Hematopoietic multipotent progenitor cell treated with erythropoietin and hydrocortisone succinate and interleukin-3 and kit ligand, for 17 days (in vitro differentiated cells): ENCODE measurements at regions not wholly inside any gene's neighbourhood (a gene's known extent, or its start where the extent isn't known, plus 50 kb on each side); places are given as distances from the start of the nearest gene placed in this dataset.
"Not testable (repeated sequence)": the region's sequence is repeated elsewhere in the genome, so short reads cannot be mapped to it uniquely, and the experiment has no call there.

Experiments
- DNase-seq: peaks from one replicate; pipeline ENCODE4 v3.0.0-alpha.2; 2015; ENCODE audit warnings: low spot score

GRCh38 chr3:181330257-181330656 lies 340.7 kb upstream of the DNAJC19 start:
- DNase-seq = no peak

GRCh38 chr3:181329024-181329423 lies 339.5 kb upstream of the DNAJC19 start:
- no peak for DNase-seq

DNA sequence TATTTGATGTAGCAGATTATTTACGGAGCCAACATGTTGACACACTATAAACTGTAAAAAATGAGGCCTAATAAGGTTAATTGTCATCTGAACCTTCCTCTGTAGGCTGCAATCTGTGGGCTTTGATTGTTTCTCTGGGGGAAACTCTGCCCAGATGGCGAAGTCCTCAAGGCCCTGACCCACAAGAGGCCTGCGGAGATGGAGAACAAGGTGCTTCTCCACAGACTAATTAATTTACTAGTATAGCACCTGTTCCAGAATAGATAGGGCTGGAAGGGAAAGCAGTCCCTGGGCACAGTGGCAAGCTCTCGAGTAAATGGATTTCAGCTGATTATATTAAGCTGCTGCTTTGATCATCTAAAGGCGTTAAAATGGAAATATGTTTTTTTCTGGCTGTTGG lies 338.8 kb upstream of the DNAJC19 start:
- DNase-seq = no peak

- DNase-seq = no peak
These were observed 337.8 kb upstream of the DNAJC19 start for GRCh38 chr3:181327349-181327748.

DNA sequence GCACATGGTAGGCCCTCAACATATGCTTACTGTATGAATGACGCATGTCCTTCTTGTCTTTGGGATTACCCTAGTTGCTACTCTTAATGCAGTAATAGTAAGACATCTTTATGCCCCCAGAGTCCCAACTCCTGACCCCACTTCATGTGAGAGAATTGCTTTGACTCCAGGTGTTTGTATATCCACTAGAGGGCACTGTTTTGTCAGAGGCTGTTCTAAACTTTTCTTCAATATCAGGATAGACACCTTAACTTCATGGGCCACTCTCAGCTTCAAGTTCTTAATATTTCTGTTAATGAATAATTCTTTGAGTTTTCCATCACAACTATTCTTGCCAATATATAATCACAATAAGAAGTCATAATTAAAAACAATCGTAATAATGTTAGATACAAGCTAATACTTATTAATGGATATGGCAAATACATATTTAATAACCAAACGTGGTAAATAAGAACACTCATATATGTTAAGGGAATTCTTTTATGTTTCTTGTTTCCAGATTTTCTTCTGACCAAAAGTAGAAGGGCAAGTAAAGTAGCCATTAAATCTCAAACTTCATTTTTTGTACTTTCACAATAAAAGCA lies 337.2 kb upstream of the DNAJC19 start:
- DNase-seq = peak; percentile 20

GRCh38 chr3:181324516-181324915 lies 335.0 kb upstream of the DNAJC19 start:
- not testable (repeated sequence) for DNase-seq

- DNase-seq = no peak
These were observed 328.8 kb upstream of the DNAJC19 start for GRCh38 chr3:181318321-181318720.

- DNase-seq = no peak
These were observed 328.0 kb upstream of the DNAJC19 start for GRCh38 chr3:181317508-181317907.

DNA sequence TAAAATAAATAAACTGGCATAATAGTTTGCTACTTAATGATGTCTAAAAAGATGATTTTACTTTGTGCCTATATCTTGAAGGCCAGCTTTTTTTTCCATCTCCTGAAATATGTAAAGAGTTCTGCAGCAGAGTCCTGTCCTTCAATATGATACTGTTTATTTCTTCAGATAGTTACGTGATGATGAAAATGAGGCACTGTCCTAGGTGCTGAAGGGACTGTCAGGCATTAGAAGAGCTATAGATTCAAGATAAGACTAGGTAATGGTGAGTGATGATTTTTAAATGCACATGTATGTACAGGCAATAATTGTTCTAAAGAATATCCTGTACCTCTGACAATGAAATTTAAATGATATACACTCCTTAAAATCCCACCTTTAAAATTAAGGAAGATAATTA lies 326.9 kb upstream of the DNAJC19 start:
- DNase-seq = no peak

DNA sequence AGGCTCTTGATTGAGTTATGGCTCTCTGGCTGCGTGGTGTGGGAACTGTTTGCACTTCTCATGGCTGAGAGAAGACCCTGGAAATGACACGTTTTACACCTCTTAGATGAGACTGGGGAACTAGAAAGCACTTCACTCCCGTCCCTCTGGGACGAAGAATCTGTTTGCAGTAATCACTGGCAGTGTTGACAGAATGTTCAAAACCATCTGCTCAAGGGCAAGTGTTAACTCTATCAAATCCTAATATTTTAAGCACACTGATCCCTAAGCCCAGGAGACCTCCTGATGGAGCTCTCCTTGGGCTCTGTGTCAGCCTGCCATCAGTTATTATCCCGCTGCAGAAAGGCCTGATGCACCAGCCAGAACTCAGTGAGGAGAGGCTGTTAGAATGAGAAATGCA lies 323.8 kb upstream of the DNAJC19 start:
- DNase-seq = no peak

DNA sequence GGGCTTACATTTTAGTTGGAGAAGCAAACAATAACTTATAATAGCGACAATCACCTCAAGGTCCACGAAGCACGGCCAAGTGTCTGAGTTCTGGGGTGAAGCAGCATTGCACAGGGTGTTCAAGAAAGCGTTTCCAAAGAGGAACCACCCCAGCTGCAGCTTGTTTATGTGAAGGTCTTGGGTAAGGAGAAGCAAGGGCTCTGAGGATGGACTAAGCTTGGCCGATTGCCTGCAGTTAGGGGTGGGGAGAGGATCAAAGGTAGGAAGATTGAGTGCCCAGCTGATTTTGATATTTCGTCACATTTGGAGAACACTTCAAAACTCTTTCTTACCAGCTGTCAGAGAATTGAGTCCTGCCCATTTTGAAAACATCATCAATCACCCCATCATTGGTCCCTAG lies 321.6 kb upstream of the DNAJC19 start:
- no peak for DNase-seq

DNA sequence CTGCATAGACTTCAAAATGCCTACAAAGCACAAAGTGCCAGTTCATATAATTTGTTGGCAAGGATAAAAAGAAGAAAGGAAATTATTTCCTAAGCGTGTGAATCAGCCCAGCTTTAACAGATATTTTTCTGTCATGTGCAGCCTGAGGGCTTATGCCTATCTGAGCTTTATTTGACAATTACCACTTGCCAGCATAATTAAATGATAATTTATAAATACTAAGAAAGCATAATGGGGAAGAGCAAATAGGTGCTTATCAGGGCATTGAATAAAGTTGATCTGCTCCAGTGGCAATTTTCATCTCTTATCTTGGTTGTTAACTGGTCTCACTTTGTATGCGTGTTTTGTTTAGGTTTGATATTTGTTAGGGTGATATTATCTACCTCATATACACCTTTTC lies 313.4 kb upstream of the DNAJC19 start:
- DNase-seq = no peak

DNA sequence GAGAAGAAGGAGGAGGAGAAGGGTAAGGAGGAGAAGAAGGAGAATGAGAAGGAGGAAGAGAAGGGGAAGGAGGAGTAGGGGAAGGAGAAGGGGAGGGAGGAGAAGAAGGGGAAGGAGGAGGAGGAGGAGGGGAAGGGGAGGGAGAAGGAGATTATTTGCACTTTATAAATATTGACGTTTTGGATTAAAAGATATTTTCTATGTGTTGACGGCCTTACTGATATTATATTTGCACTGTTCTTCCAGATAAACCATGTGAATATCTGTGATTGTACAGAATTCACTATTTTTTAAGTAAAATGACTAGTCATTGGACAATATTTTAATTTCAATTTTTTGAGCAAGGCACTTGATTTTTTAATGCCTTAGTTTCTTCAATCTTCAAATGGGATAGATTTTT lies 310.5 kb upstream of the DNAJC19 start:
- DNase-seq = no peak

- no peak for DNase-seq
These were observed 308.9 kb upstream of the DNAJC19 start for GRCh38 chr3:181298421-181298820.

- no peak for DNase-seq
These were observed 303.4 kb upstream of the DNAJC19 start for GRCh38 chr3:181292984-181293383.

DNA sequence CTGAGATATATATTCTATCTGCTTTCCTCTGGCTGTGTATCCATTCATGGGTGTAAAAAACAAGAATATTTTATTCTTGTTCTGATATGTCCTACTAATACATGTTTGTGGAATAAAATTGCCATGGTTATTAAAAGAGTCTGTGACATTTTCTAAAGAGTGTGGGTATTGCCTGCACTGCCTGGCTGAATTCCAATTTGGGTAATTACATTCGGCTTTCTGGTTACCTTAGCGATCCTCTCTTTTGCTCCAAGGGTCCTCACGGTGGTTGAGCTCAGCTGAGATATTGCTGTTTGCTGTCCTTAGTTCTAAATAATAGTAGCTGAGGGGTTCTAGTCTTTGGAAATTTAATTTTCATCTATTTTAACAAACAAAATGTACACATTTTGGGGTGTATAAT lies 301.4 kb upstream of the DNAJC19 start:
- DNase-seq = no peak

DNA sequence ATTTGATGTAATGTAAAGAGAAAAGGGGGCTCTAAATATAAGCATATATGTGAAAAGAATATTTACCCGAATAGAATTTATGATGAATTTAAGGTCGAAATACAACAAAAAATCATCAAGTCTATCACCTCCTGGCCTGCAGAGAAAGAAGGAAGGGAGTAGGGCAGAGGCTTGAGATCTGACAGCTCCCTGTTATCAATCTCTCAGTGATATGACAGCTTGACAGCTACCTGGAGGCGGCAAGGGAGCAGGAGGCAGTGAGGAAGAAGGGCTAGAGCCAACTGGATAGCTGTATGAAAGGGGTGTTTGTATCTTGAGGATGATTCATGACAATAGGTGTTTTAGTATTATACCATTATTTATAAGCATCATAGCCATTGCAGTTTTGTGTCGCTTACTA lies 299.8 kb upstream of the DNAJC19 start:
- DNase-seq = no peak

DNA sequence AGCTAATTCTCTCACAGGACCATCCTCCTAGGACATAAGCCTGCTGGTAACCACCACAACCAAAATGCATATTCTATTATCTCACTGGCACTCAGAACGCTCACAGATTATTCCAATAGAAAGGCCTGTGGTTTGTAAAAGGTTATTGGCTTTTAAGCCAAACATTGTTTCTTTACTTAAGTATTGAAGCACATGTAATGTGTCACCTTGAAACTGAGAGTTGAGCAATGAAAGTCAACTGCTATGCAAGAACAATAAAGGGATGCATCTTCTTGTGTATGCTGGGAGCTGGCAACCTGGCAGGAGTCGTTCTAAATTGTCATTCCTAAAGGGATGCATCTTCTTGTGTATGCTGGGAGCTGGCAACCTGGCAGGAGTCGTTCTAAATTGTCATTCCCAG lies 298.6 kb upstream of the DNAJC19 start:
- no peak for DNase-seq

GRCh38 chr3:181279239-181279565 lies 289.7 kb upstream of the DNAJC19 start:
- no peak for DNase-seq

GRCh38 chr3:181278468-181279238 lies 289.1 kb upstream of the DNAJC19 start:
- peak; percentile 6 for DNase-seq

DNA sequence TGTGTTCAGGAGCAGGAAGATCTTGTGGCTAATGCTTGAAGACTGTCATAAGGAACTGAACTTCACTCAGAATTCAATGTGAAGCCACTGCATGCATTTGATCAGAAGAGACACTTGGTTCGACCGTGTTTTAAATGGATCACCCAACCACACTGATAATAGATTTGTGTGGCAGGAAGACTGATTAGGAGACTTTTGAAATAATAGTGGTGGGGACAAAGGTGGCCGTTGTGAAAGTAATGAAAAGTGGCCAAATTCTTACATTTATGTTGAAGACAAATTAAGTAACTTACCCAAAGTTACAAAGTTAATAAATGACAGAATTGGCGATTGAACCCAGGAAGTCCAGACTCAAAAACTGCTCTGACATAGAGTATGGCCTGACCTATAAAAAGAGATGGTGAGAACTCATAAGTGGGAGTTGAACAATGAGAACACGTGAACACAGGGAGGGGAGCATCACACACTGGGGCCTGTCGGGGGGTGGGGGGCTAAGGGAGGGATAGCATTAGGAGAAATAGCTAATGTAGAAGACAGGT lies 286.9 kb upstream of the DNAJC19 start:
- no peak for DNase-seq

GRCh38 chr3:181274025-181274424 lies 284.5 kb upstream of the DNAJC19 start:
- no peak for DNase-seq

- DNase-seq = no peak
These were observed 277.8 kb upstream of the DNAJC19 start for GRCh38 chr3:181267312-181267711.
